DOHH2 (cell line): ENCODE measurements at regions not wholly inside any gene's neighbourhood (a gene's known extent, or its start where the extent isn't known, plus 50 kb on each side); places are given as distances from the start of the nearest gene placed in this dataset.

ENCODE experiments used
- EZH2phosphoT487 ChIP-seq: fragments of 200-600 bp; sonication (generic); IDR thresholded peaks from 2 replicates; pipeline ENCODE4 v1.6.1; 2017; ENCODE audit warnings: borderline replicate concordance, mild to moderate bottlenecking, antibody characterized with exemption, low read length, moderate library complexity, mixed read lengths
- TF ChIP-seq, protein P1 (sequence below): fragments of 200-600 bp; sonication (generic); IDR thresholded peaks from one replicate; pipeline ENCODE4 v1.5.1; 2014; ENCODE audit warnings: antibody characterized with exemption, mild to moderate bottlenecking, low read depth, low read length; ENCODE audit not compliant: poor library complexity, severe bottlenecking

DNA sequence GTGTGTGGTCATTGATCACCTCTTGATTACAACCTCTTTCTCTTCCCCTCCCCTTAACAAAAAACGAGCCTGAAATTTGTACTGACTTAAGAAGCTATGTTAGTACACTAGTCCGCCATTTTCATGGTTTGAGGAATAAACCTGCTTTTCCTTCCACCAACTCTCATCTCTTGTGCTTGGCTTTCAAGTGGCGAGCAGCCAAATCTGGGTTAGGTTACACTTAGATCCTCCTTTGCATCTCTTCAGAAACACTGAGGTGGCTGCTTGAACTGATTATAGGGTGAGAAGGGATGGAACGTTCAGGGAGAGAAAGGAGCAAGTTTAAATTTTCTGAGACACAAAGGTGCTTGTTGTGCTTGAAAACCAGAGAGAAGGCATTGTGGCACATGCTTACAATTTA is 2171.4 kb downstream of the LRRC4C start:
- TF ChIP-seq, protein P1, sequence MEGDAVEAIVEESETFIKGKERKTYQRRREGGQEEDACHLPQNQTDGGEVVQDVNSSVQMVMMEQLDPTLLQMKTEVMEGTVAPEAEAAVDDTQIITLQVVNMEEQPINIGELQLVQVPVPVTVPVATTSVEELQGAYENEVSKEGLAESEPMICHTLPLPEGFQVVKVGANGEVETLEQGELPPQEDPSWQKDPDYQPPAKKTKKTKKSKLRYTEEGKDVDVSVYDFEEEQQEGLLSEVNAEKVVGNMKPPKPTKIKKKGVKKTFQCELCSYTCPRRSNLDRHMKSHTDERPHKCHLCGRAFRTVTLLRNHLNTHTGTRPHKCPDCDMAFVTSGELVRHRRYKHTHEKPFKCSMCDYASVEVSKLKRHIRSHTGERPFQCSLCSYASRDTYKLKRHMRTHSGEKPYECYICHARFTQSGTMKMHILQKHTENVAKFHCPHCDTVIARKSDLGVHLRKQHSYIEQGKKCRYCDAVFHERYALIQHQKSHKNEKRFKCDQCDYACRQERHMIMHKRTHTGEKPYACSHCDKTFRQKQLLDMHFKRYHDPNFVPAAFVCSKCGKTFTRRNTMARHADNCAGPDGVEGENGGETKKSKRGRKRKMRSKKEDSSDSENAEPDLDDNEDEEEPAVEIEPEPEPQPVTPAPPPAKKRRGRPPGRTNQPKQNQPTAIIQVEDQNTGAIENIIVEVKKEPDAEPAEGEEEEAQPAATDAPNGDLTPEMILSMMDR = no peak
- TF ChIP-seq EZH2phosphoT487 = no peak
